SK-N-MC (cell line): ENCODE measurements at regions not wholly inside any gene's neighbourhood (a gene's known extent, or its start where the extent isn't known, plus 50 kb on each side); places are given as distances from the start of the nearest gene placed in this dataset.
A peak's percentile ranks its signal among the peaks of the same experiment; 100 is the strongest.

ENCODE experiments used
- DNase-seq: peaks from one replicate; pipeline ENCODE4 v3.0.0-alpha.2; 2011; ENCODE audit warnings: low read depth, low spot score
- H3K27ac ChIP-seq: fragments of 200-600 bp; sonication (generic); 2 replicates; pipeline ENCODE4 v1.5.1; 2016; ENCODE audit warnings: mixed run types
- H3K36me3 ChIP-seq: fragments of 200-600 bp; sonication (generic); 2 replicates; pipeline ENCODE4 v1.6.1; 2017; ENCODE audit warnings: antibody characterized with exemption, low read length, mixed read lengths; ENCODE audit not compliant: insufficient read depth
- H3K4me3 ChIP-seq: fragments of 200-600 bp; sonication (generic); 2 replicates; pipeline ENCODE4 v1.5.1; 2016
- H3K9ac ChIP-seq: fragments of 200-600 bp; sonication (generic); 2 replicates; pipeline ENCODE4 v1.8.0; 2017; ENCODE audit warnings: mixed run types, mixed read lengths; ENCODE audit not compliant: insufficient read length
- H3K9me3 ChIP-seq: fragments of 200-600 bp; sonication (generic); 2 replicates; pipeline ENCODE4 v1.6.1; 2017; ENCODE audit warnings: low read depth, mild to moderate bottlenecking, antibody characterized with exemption, low read length, moderate library complexity, mixed read lengths
- EZH2 ChIP-seq: fragments of 200-600 bp; sonication (generic); IDR thresholded peaks from one replicate; pipeline ENCODE4 v1.6.1; 2017; ENCODE audit warnings: antibody characterized with exemption
- FOXP2 ChIP-seq: optimal IDR thresholded peaks from 2 replicates; pipeline ENCODE3; 2011; ENCODE audit warnings: mild to moderate bottlenecking, moderate library complexity; ENCODE audit not compliant: insufficient read depth; ENCODE audit errors: extremely low read length, control extremely low read depth
- POLR2AphosphoS5 ChIP-seq: IDR thresholded peaks from 2 replicates; pipeline ENCODE4 v1.6.1; 2012; ENCODE audit warnings: mild to moderate bottlenecking, low read depth, low read length, borderline replicate concordance

- Histone ChIP-seq H3K27ac (no peak overlapping the region), H3K4me3 (no peak overlapping the region), H3K9ac (no peak overlapping the region), H3K9me3 (no peaks in the 10 kb centered on the region), H3K36me3 (no peaks in the 10 kb centered on the region)
- TF ChIP-seq POLR2AphosphoS5 (no peak), EZH2 (no peak), FOXP2 (no peak)
- DNase-seq = no peak
These were observed 144.9 kb upstream of the CDH6 start for GRCh38 chr5:31048282-31049270.

DNA sequence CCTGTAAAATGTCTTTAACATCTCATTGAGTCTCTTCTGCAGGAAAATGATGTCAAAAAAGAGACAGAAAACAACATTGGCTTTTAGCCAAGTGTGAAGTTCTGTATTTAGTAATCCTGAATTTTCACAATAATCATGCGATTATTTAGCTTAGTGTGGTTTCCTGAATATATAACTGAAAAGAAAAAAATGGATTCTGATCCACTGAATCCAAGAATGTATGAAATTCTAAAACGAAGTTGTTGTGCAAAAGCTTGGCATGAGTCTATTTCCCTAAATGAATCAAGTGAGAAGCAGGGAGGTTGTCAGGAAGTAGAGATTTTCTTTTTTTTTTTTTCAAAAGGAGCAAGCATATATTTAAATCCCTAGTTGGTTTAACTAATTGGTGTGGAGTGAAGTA is 145.9 kb upstream of the CDH6 start:
- H3K36me3 ChIP-seq = no peaks in the 10 kb centered on the region
- no peaks in the 10 kb centered on the region for H3K9me3 ChIP-seq
- H3K9ac ChIP-seq = no peak overlapping the region
- TF ChIP-seq FOXP2 (no peak), POLR2AphosphoS5 (no peak), EZH2 (no peak)
- H3K27ac ChIP-seq = peak overlapping the region; percentile 53
- H3K4me3 ChIP-seq = 0 out of 2 replicates have a peak overlapping the region, but pooled peaks have one; percentile 17
- peak; percentile 75 for DNase-seq

DNA sequence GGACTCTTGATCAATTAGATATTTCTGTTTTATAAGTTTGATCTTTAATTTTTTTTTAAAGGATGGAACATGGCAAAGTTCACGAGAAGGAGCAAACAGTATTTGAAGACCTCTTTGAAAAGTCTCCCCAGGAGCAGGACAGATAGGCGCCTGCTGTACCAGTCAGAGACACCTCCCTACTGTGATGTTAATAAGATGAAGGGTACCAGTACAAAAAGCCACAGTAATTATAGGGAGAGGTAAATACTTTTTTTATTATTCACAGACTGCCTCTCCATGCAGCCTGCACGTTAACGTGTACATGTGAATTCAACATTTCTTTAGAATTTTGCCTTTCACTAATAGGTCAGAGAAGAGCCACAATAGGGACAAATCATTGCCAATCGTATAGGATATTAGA is 146.5 kb upstream of the CDH6 start:
- Histone ChIP-seq H3K27ac (peak overlapping the region; percentile 53; the same call in 1 of the 2 replicates), H3K36me3 (no peaks in the 10 kb centered on the region), H3K9ac (no peak overlapping the region), H3K4me3 (0 out of 2 replicates have a peak overlapping the region, but pooled peaks have one; percentile 17), H3K9me3 (no peaks in the 10 kb centered on the region)
- DNase-seq = no peak
- TF ChIP-seq FOXP2 (no peak), POLR2AphosphoS5 (no peak), EZH2 (no peak)

GRCh38 chr5:31036411-31036810 is 157.1 kb upstream of the CDH6 start:
- no peak for DNase-seq

DNA sequence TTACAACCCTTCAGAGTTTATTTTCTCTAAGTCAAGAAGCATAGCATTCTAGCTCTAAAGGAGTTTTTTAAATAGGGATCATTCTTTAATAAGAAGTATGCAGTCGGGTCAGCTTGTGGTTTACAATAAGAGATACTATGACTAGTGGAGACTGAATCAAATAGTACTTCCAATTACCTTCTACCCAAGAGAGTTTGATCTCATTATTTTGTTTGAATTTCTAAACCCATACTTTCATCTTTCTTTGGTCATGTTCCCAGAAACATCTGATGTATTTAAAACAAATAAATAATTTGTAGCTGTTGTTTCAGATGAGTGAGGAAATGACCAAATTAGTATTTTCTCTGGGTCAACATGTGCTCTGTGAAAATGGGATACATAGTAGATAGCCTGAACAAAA is 160.2 kb upstream of the CDH6 start:
- no peaks in the 10 kb centered on the region for H3K9me3 ChIP-seq
- no peak for DNase-seq
- TF ChIP-seq FOXP2 (no peak), POLR2AphosphoS5 (no peak), EZH2 (no peak)
- H3K4me3 ChIP-seq = no peak overlapping the region
- H3K9ac ChIP-seq = no peak overlapping the region
- H3K36me3 ChIP-seq = no peaks in the 10 kb centered on the region
- no peak overlapping the region for H3K27ac ChIP-seq

More at GRCh38 chr5:31036411-31036810, 157.1 kb upstream of the CDH6 start:
- Histone ChIP-seq H3K9me3 (no peaks in the 10 kb centered on the region), H3K36me3 (no peaks in the 10 kb centered on the region), H3K27ac (no peak overlapping the region), H3K4me3 (no peak overlapping the region), H3K9ac (no peak overlapping the region)
- TF ChIP-seq EZH2 (no peak), POLR2AphosphoS5 (no peak), FOXP2 (no peak)

GRCh38 chr5:31029925-31030324 is 163.6 kb upstream of the CDH6 start:
- H3K4me3 ChIP-seq = no peak overlapping the region
- H3K27ac ChIP-seq = no peak overlapping the region
- TF ChIP-seq EZH2 (no peak), POLR2AphosphoS5 (no peak), FOXP2 (no peak)
- no peaks in the 10 kb centered on the region for H3K9me3 ChIP-seq
- DNase-seq = no peak
- no peaks in the 10 kb centered on the region for H3K36me3 ChIP-seq
- no peak overlapping the region for H3K9ac ChIP-seq

- no peak overlapping the region for H3K9ac ChIP-seq
- no peaks in the 10 kb centered on the region for H3K9me3 ChIP-seq
- no peak for DNase-seq
- H3K27ac ChIP-seq = no peak overlapping the region
- TF ChIP-seq POLR2AphosphoS5 (no peak), EZH2 (no peak), FOXP2 (no peak)
- H3K36me3 ChIP-seq = no peaks in the 10 kb centered on the region
- no peak overlapping the region for H3K4me3 ChIP-seq
These were observed 165.8 kb upstream of the CDH6 start for GRCh38 chr5:31027721-31028120.

DNA sequence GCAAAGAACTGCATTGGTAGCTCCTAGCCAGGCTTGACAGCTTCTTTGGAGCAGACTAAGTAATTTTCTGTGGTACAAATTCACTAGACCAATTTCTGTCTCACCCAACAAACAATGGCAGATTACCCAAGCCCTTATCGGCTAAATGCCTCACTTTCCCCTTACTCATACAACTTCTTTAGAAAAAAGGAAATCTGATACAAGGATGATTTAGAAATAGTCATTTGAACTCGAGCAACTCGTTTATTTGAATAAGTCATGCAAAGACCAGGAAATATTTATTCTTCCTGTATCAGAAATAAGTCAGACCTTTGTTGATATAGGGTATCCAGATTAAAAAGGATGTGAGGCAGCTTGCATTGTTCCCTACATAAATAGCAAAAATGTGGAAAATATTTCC is 170.4 kb upstream of the CDH6 start:
- no peak for TF ChIP-seq FOXP2
- TF ChIP-seq EZH2 = no peak
- no peak for TF ChIP-seq POLR2AphosphoS5
- no peaks in the 10 kb centered on the region for H3K36me3 ChIP-seq
- H3K9me3 ChIP-seq = no peaks in the 10 kb centered on the region
- no peak overlapping the region for H3K9ac ChIP-seq
- no peak for DNase-seq
- H3K4me3 ChIP-seq = no peak overlapping the region
- no peak overlapping the region for H3K27ac ChIP-seq
